ENCODE measurements at regions not wholly inside any gene's neighbourhood (a gene's known extent, or its start where the extent isn't known, plus 50 kb on each side); places are given as distances from the start of the nearest gene placed in this dataset.
"Not testable (repeated sequence)": the region's sequence is repeated elsewhere in the genome, so short reads cannot be mapped to it uniquely, and the experiment has no call there.

- Histone ChIP-seq H3K9me3 (ENCODE audit: insufficient read depth, low read depth, low read length) (no peaks in the 10 kb centered on the region), H3K27ac (ENCODE audit: low read depth, low read length) (no peak overlapping the region), H3K4me2 (ENCODE audit: low read length) (no peak overlapping the region), H2AFZ (ENCODE audit: low read depth, low read length) (no peak overlapping the region), H3K9ac (ENCODE audit: low read length) (no peak overlapping the region), H4K20me1 (ENCODE audit: insufficient read depth, low read length) (no peaks in the 10 kb centered on the region), H3K4me3 (ENCODE audit: insufficient read depth, low read depth, low read length) (no peak overlapping the region), H3K27me3 (ENCODE audit: insufficient read depth, low read length) (no peaks in the 10 kb centered on the region), H3K36me3 (ENCODE audit: insufficient read depth, low read length) (no peaks in the 10 kb centered on the region), H3K79me2 (ENCODE audit: insufficient read depth, low read length) (no peaks in the 10 kb centered on the region), H3K4me1 (ENCODE audit: insufficient read depth, low read length) (no peaks in the 10 kb centered on the region)
- Mint-ChIP-seq H3K36me3 (ENCODE audit: low read depth, unreplicated experiment) (no peaks in the 10 kb centered on the region), H3K4me1 (ENCODE audit: low read depth, unreplicated experiment) (no peaks in the 10 kb centered on the region), H3K9me3 (ENCODE audit: unreplicated experiment) (peaks cover 13% of the 10 kb centered on the region), H3K4me3 (ENCODE audit: unreplicated experiment) (no peak overlapping the region), H3K27ac (ENCODE audit: unreplicated experiment) (no peak overlapping the region), H3K27me3 (ENCODE audit: low read depth, unreplicated experiment) (no peaks in the 10 kb centered on the region)
- no peak for TF ChIP-seq CTCF (IDR thresholded peaks at IDR 0.05; ENCODE audit: insufficient read depth, low read depth, low read length)
- no peak for TF ChIP-seq EZH2 (IDR thresholded peaks at IDR 0.05; ENCODE audit: insufficient read depth, low read length)
- FAIRE-seq: no peak
- no peak for DNase-seq (ENCODE audit: low read depth)
Observed at GRCh38 chr2:185510060-185510459, 228.5 kb upstream of the FSIP2 start.

- TF ChIP-seq CTCF (IDR thresholded peaks at IDR 0.05; ENCODE audit: insufficient read depth, low read depth, low read length) (no peak), EZH2 (IDR thresholded peaks at IDR 0.05; ENCODE audit: insufficient read depth, low read length) (no peak)
- no peak overlapping the region for H3K27ac ChIP-seq (ENCODE audit: low read depth, low read length)
- peaks cover 11% of the 10 kb centered on the region for H3K9me3 Mint-ChIP-seq (ENCODE audit: unreplicated experiment)
- H3K4me3 ChIP-seq (ENCODE audit: insufficient read depth, low read depth, low read length): no peak overlapping the region
- DNase-seq (ENCODE audit: low read depth) (no peak), FAIRE-seq (no peak)
- no peaks in the 10 kb centered on the region for H3K4me1 ChIP-seq (ENCODE audit: insufficient read depth, low read length)
- H3K36me3 Mint-ChIP-seq (ENCODE audit: low read depth, unreplicated experiment): no peaks in the 10 kb centered on the region
- no peaks in the 10 kb centered on the region for H3K4me1 Mint-ChIP-seq (ENCODE audit: low read depth, unreplicated experiment)
- no peak overlapping the region for H2AFZ ChIP-seq (ENCODE audit: low read depth, low read length)
- no peak overlapping the region for H3K27ac Mint-ChIP-seq (ENCODE audit: unreplicated experiment)
- H3K9ac ChIP-seq (ENCODE audit: low read length): no peak overlapping the region
- H3K27me3 ChIP-seq (ENCODE audit: insufficient read depth, low read length): no peaks in the 10 kb centered on the region
- H3K4me3 Mint-ChIP-seq (ENCODE audit: unreplicated experiment): no peak overlapping the region
- no peak overlapping the region for H3K4me2 ChIP-seq (ENCODE audit: low read length)
- H3K36me3 ChIP-seq (ENCODE audit: insufficient read depth, low read length): no peaks in the 10 kb centered on the region
- no peaks in the 10 kb centered on the region for H3K9me3 ChIP-seq (ENCODE audit: insufficient read depth, low read depth, low read length)
- no peaks in the 10 kb centered on the region for H3K79me2 ChIP-seq (ENCODE audit: insufficient read depth, low read length)
- no peaks in the 10 kb centered on the region for H3K27me3 Mint-ChIP-seq (ENCODE audit: low read depth, unreplicated experiment)
- H4K20me1 ChIP-seq (ENCODE audit: insufficient read depth, low read length): no peaks in the 10 kb centered on the region
Observed at GRCh38 chr2:185511925-185512324, 226.7 kb upstream of the FSIP2 start.

GRCh38 chr2:185522472-185522871 is 216.1 kb upstream of the FSIP2 start:
- Mint-ChIP-seq H3K4me3 (ENCODE audit: unreplicated experiment) (no peak overlapping the region), H3K4me1 (ENCODE audit: low read depth, unreplicated experiment) (no peaks in the 10 kb centered on the region), H3K27ac (ENCODE audit: unreplicated experiment) (no peak overlapping the region), H3K27me3 (ENCODE audit: low read depth, unreplicated experiment) (no peaks in the 10 kb centered on the region), H3K36me3 (ENCODE audit: low read depth, unreplicated experiment) (no peaks in the 10 kb centered on the region), H3K9me3 (ENCODE audit: unreplicated experiment) (peaks cover 7% of the 10 kb centered on the region)
- Histone ChIP-seq H3K4me1 (ENCODE audit: insufficient read depth, low read length) (no peaks in the 10 kb centered on the region), H3K9ac (ENCODE audit: low read length) (no peak overlapping the region), H3K27ac (ENCODE audit: low read depth, low read length) (no peak overlapping the region), H3K4me2 (ENCODE audit: low read length) (no peak overlapping the region), H3K9me3 (ENCODE audit: insufficient read depth, low read depth, low read length) (peaks cover 4% of the 10 kb centered on the region), H3K79me2 (ENCODE audit: insufficient read depth, low read length) (no peaks in the 10 kb centered on the region), H3K36me3 (ENCODE audit: insufficient read depth, low read length) (no peaks in the 10 kb centered on the region), H4K20me1 (ENCODE audit: insufficient read depth, low read length) (no peaks in the 10 kb centered on the region), H3K4me3 (ENCODE audit: insufficient read depth, low read depth, low read length) (no peak overlapping the region), H3K27me3 (ENCODE audit: insufficient read depth, low read length) (no peaks in the 10 kb centered on the region), H2AFZ (ENCODE audit: low read depth, low read length) (no peak overlapping the region)
- no peak for TF ChIP-seq EZH2 (IDR thresholded peaks at IDR 0.05; ENCODE audit: insufficient read depth, low read length)
- no peak for TF ChIP-seq CTCF (IDR thresholded peaks at IDR 0.05; ENCODE audit: insufficient read depth, low read depth, low read length)
- DNase-seq (ENCODE audit: low read depth): no peak
- FAIRE-seq: no peak

- H3K9ac ChIP-seq (ENCODE audit: low read length); H2AFZ ChIP-seq (ENCODE audit: low read depth, low read length); H3K9me3 Mint-ChIP-seq (ENCODE audit: unreplicated experiment); H4K20me1 ChIP-seq (ENCODE audit: insufficient read depth, low read length); H3K4me2 ChIP-seq (ENCODE audit: low read length); FAIRE-seq; H3K27me3 ChIP-seq (ENCODE audit: insufficient read depth, low read length); H3K4me3 ChIP-seq (ENCODE audit: insufficient read depth, low read depth, low read length); H3K27me3 Mint-ChIP-seq (ENCODE audit: low read depth, unreplicated experiment); H3K27ac Mint-ChIP-seq (ENCODE audit: unreplicated experiment); H3K79me2 ChIP-seq (ENCODE audit: insufficient read depth, low read length); H3K9me3 ChIP-seq (ENCODE audit: insufficient read depth, low read depth, low read length); H3K4me1 Mint-ChIP-seq (ENCODE audit: low read depth, unreplicated experiment); H3K4me3 Mint-ChIP-seq (ENCODE audit: unreplicated experiment); H3K27ac ChIP-seq (ENCODE audit: low read depth, low read length); H3K36me3 ChIP-seq (ENCODE audit: insufficient read depth, low read length); H3K4me1 ChIP-seq (ENCODE audit: insufficient read depth, low read length); H3K36me3 Mint-ChIP-seq (ENCODE audit: low read depth, unreplicated experiment); DNase-seq (ENCODE audit: low read depth): not testable (repeated sequence)
Observed at GRCh38 chr2:185524242-185524641, 214.4 kb upstream of the FSIP2 start.
